GM13976 (cell line): ENCODE measurements at regions not wholly inside any gene's neighbourhood (a gene's known extent, or its start where the extent isn't known, plus 50 kb on each side); places are given as distances from the start of the nearest gene placed in this dataset.

ENCODE experiments used
- DNase-seq: peaks from one replicate; pipeline ENCODE4 v3.0.0; 2012; ENCODE audit warnings: low spot score
- CTCF ChIP-seq: IDR thresholded peaks from 2 replicates; pipeline ENCODE4 v1.5.1; 2012; ENCODE audit warnings: borderline replicate concordance, mild to moderate bottlenecking; ENCODE audit not compliant: insufficient read depth; ENCODE audit errors: extremely low read depth, missing control alignments, control extremely low read depth
- in situ Hi-C: fragments of 300-500 bp; cut with MboI; formaldehyde crosslinking; loops from one replicate; pipeline ENCODE4 v1.12.0; 2022; ENCODE audit warnings: low sequenced_read_pairs, mixed read lengths, inconsistent platforms; ENCODE audit not compliant: unreplicated experiment

GRCh38 chr4:164056426-164057142, 562.1 kb downstream of the TMA16 start:
- TF ChIP-seq CTCF: no peak
- no peak for DNase-seq
- in situ Hi-C loops: no loop called here

- no peak for TF ChIP-seq CTCF
- in situ Hi-C loops: no loop called here
- no peak for DNase-seq
Observed at GRCh38 chr4:164058776-164059445, 564.4 kb downstream of the TMA16 start.

GRCh38 chr4:164060456-164060855, 566.0 kb downstream of the TMA16 start:
- in situ Hi-C loops: no loop called here
- TF ChIP-seq CTCF: no peak
- DNase-seq: no peak

GRCh38 chr4:164068392-164068791, 573.9 kb downstream of the TMA16 start:
- TF ChIP-seq CTCF: no peak
- in situ Hi-C loops: no loop called here
- no peak for DNase-seq

GRCh38 chr4:164070625-164071024, 576.1 kb downstream of the TMA16 start:
- in situ Hi-C loops: no loop called here
- DNase-seq: no peak
- no peak for TF ChIP-seq CTCF

- in situ Hi-C loops: no loop called here
- no peak for DNase-seq
Observed at GRCh38 chr4:164081371-164081770, 586.9 kb downstream of the TMA16 start.

More at GRCh38 chr4:164081371-164081770, 586.9 kb downstream of the TMA16 start:
- no peak for TF ChIP-seq CTCF
